T47D (cell line): ENCODE measurements at regions not wholly inside any gene's neighbourhood (a gene's known extent, or its start where the extent isn't known, plus 50 kb on each side); places are given as distances from the start of the nearest gene placed in this dataset.

ENCODE experiments used
- DNase-seq, 2 experiments: peaks; one replicate each; pipeline versions ENCODE4 v3.0.0 to v3.0.0-alpha.2; 2011 to 2012; ENCODE audit warnings: low read depth in 1 of 2, low spot score in 1 of 2
- JUND ChIP-seq: IDR thresholded peaks from 2 replicates; pipeline ENCODE4 v1.6.1; 2012; ENCODE audit warnings: low read depth
- in situ Hi-C: cut with HindIII; loops from 2 replicates; pipeline ENCODE4 v1.10.0; 2016; ENCODE audit warnings: low sequenced_read_pairs, low pct_unique_long_range_greater_than_20kb

- DNase-seq, result no peak
- in situ Hi-C loops, result no loop called here
- TF ChIP-seq JUND, result no peak
Measured at GRCh38 chr9:22232971-22233370, 213.7 kb upstream of the DMRTA1 start.

- no peak for DNase-seq
- no peak for TF ChIP-seq JUND
- in situ Hi-C loops, result no loop called here
Measured at GRCh38 chr9:22237497-22238363, 208.9 kb upstream of the DMRTA1 start.

GRCh38 chr9:22238809-22239684 lies 207.6 kb upstream of the DMRTA1 start:
- TF ChIP-seq JUND, result no peak
- DNase-seq, result peak; percentile 1 to 62
- in situ Hi-C loops, result no loop called here

- in situ Hi-C loops, result no loop called here
- no peak for DNase-seq
- TF ChIP-seq JUND, result no peak
Measured at GRCh38 chr9:22240619-22241018, 206.0 kb upstream of the DMRTA1 start.

- no peak for TF ChIP-seq JUND
- DNase-seq, result no peak
- in situ Hi-C loops, result no loop called here
Measured at GRCh38 chr9:22241024-22241423, 205.6 kb upstream of the DMRTA1 start.

GRCh38 chr9:22241611-22242010 lies 205.0 kb upstream of the DMRTA1 start:
- no peak for DNase-seq
- TF ChIP-seq JUND, result no peak
- in situ Hi-C loops, result no loop called here

GRCh38 chr9:22244139-22245011 lies 202.2 kb upstream of the DMRTA1 start:
- peak; percentile 1 to 52 for DNase-seq
- in situ Hi-C loops, result no loop called here

GRCh38 chr9:22255337-22255736 lies 191.3 kb upstream of the DMRTA1 start:
- in situ Hi-C loops, result no loop called here
- no peak for DNase-seq
- no peak for TF ChIP-seq JUND

More at GRCh38 chr9:22244139-22245011, 202.2 kb upstream of the DMRTA1 start:
- TF ChIP-seq JUND, result no peak

GRCh38 chr9:22256381-22256780 lies 190.2 kb upstream of the DMRTA1 start:
- in situ Hi-C loops, result no loop called here
- no peak for TF ChIP-seq JUND
- no peak for DNase-seq

- no peak for TF ChIP-seq JUND
- no peak for DNase-seq
- in situ Hi-C loops, result no loop called here
Measured at GRCh38 chr9:22257026-22257816, 189.4 kb upstream of the DMRTA1 start.

- in situ Hi-C loops, result no loop called here
- no peak for DNase-seq
- TF ChIP-seq JUND, result no peak
Measured at GRCh38 chr9:22265038-22265437, 181.6 kb upstream of the DMRTA1 start.
